ENCODE measurements at regions not wholly inside any gene's neighbourhood (a gene's known extent, or its start where the extent isn't known, plus 50 kb on each side); places are given as distances from the start of the nearest gene placed in this dataset.

DNA sequence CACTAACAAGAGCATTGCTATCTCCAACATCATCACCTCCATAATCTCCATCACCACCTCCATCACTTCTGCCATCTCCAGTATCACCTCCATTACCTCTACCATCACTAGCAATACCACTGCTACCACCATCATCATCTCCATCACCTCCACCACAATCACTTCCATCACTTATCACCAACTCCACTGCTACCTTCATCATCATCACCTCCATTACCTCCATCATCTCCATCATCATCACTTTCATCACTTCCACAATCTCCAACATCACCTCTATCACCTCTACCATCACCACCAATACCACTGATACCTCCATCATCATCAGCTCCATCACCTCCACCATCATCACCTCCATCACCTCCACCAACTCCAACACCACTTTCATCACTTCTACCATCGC lies 102.4 kb upstream of the TMEM132C start:
- no peak for DNase-seq (ENCODE audit: low read depth, low spot score)
- TF ChIP-seq, protein P1, sequence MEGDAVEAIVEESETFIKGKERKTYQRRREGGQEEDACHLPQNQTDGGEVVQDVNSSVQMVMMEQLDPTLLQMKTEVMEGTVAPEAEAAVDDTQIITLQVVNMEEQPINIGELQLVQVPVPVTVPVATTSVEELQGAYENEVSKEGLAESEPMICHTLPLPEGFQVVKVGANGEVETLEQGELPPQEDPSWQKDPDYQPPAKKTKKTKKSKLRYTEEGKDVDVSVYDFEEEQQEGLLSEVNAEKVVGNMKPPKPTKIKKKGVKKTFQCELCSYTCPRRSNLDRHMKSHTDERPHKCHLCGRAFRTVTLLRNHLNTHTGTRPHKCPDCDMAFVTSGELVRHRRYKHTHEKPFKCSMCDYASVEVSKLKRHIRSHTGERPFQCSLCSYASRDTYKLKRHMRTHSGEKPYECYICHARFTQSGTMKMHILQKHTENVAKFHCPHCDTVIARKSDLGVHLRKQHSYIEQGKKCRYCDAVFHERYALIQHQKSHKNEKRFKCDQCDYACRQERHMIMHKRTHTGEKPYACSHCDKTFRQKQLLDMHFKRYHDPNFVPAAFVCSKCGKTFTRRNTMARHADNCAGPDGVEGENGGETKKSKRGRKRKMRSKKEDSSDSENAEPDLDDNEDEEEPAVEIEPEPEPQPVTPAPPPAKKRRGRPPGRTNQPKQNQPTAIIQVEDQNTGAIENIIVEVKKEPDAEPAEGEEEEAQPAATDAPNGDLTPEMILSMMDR (IDR thresholded peaks at IDR 0.05; ENCODE audit: low read depth, low read length) = no peak
- no peak overlapping the region for H3K27ac ChIP-seq (ENCODE audit: low read depth, low read length)
- ChIA-PET POLR2A (no interaction called here), CTCF (no interaction called here)
- peaks cover 24% of the 10 kb centered on the region for H3K9me3 ChIP-seq (ENCODE audit: control insufficient read depth, insufficient read depth, low read length)
- no peak overlapping the region for H3K4me3 ChIP-seq (ENCODE audit: low read depth, low read length)
- no peaks in the 10 kb centered on the region for H3K27me3 ChIP-seq (ENCODE audit: control insufficient read depth, insufficient read depth, low read length)

DNA sequence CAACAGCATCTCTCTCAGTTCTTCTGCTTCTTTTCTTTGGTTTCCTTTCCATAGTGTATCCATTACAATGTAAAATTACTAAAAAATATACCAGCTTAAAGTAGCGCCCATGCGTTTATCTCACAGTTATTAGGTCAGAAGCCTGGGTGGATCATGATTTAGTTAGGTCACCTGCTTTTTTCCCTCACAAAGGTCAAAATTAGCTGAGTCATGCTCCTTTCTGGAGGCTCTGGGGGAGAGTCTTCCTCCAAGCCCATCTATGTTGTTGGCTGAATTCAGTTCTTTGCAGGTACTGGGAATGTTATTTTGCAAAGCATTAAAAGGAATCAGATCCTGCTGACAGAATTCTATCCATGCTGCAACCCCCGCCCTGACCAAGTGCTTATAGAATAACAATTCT lies 101.6 kb upstream of the TMEM132C start:
- POLR2A ChIA-PET = no interaction called here
- TF ChIP-seq, protein P1 (IDR thresholded peaks at IDR 0.05; ENCODE audit: low read depth, low read length) = no peak

DNA sequence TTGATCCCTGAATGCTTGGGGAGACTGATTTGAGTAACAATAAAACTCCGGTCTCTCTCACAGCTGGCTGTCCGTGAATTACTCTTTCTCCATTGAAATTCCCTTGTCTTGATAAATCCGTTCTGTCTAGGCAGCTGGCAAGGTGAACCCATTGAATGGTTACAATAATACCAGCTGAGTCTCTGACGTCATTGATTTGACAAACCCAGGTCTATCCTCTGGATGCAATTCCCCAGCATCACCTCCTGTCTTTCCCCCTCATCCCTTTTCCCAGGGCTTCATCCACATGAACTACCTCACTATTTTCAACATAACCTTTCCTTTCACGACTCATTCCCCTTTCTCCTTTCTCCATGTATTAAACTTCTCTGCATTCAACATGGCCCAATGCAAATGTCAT lies 98.7 kb upstream of the TMEM132C start:
- no peak for DNase-seq (ENCODE audit: low read depth, low spot score)
- Histone ChIP-seq H3K27ac (ENCODE audit: low read depth, low read length) (no peak overlapping the region), H3K27me3 (ENCODE audit: control insufficient read depth, insufficient read depth, low read length) (no peaks in the 10 kb centered on the region), H3K4me3 (ENCODE audit: low read depth, low read length) (no peak overlapping the region), H3K9me3 (ENCODE audit: control insufficient read depth, insufficient read depth, low read length) (peaks cover 33% of the 10 kb centered on the region)
- POLR2A ChIA-PET = no interaction called here
- TF ChIP-seq, protein P1 (IDR thresholded peaks at IDR 0.05; ENCODE audit: low read depth, low read length) = no peak
- CTCF ChIA-PET = no interaction called here

More for the DNA sequence above, 101.6 kb upstream of the TMEM132C start:
- peaks cover 25% of the 10 kb centered on the region for H3K9me3 ChIP-seq (ENCODE audit: control insufficient read depth, insufficient read depth, low read length)
- H3K4me3 ChIP-seq (ENCODE audit: low read depth, low read length) = no peak overlapping the region
- no peak for DNase-seq (ENCODE audit: low read depth, low spot score)
- no peaks in the 10 kb centered on the region for H3K27me3 ChIP-seq (ENCODE audit: control insufficient read depth, insufficient read depth, low read length)
- CTCF ChIA-PET = no interaction called here
- no peak overlapping the region for H3K27ac ChIP-seq (ENCODE audit: low read depth, low read length)

DNA sequence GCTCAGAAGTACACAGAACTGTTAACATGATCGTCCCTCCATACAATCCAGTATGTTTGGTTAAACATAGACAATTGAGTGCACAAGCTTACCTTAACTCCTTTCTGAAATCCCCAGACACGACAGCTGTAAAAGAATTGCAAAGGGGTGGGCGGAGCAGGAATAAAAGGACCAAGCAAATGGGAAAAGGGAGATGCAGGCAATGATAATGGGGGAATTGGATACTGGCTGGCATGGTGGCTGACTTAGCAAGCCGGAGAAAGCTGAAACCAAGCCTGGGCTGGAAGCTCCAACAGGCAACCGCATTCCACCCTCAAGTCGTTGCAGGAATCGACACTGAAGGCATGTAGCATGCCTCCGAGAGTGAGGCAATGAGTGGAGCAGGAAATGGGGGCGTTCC lies 96.8 kb upstream of the TMEM132C start:
- no peaks in the 10 kb centered on the region for H3K27me3 ChIP-seq (ENCODE audit: control insufficient read depth, insufficient read depth, low read length)
- ChIA-PET CTCF (no interaction called here), POLR2A (no interaction called here)

DNA sequence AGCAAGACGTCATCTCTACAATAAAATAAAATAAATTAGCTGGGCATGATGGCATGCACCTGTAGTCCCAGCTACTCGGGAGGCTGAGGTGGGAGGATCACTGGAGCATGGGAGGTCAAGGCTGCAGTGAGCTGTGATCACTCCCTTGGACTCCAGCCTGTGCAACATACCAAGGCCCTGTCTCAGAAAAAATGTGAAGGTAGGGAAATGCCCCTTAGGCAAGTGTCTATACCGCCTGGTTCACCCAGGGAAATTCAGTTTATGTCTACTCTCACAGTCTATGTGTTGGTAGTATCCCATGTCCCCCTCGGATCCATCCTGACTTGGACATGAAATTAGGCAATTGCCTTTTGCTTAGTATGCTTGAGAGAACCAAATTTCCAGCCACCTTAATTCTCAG lies 88.4 kb upstream of the TMEM132C start:
- H3K27me3 ChIP-seq (ENCODE audit: control insufficient read depth, insufficient read depth, low read length) = no peaks in the 10 kb centered on the region
- CTCF ChIA-PET = no interaction called here

More for the DNA sequence above, 96.8 kb upstream of the TMEM132C start:
- no peak overlapping the region for H3K27ac ChIP-seq (ENCODE audit: low read depth, low read length)
- TF ChIP-seq, protein P1 (IDR thresholded peaks at IDR 0.05; ENCODE audit: low read depth, low read length) = no peak
- no peak overlapping the region for H3K4me3 ChIP-seq (ENCODE audit: low read depth, low read length)
- H3K9me3 ChIP-seq (ENCODE audit: control insufficient read depth, insufficient read depth, low read length) = peaks cover 28% of the 10 kb centered on the region
- no peak for DNase-seq (ENCODE audit: low read depth, low spot score)

More for the DNA sequence above, 88.4 kb upstream of the TMEM132C start:
- POLR2A ChIA-PET = no interaction called here
- Histone ChIP-seq H3K9me3 (ENCODE audit: control insufficient read depth, insufficient read depth, low read length) (peaks cover 31% of the 10 kb centered on the region; the same call in 1 of the 2 replicates), H3K27ac (ENCODE audit: low read depth, low read length) (no peak overlapping the region), H3K4me3 (ENCODE audit: low read depth, low read length) (no peak overlapping the region)
- TF ChIP-seq, protein P1 (IDR thresholded peaks at IDR 0.05; ENCODE audit: low read depth, low read length) = no peak
- DNase-seq (ENCODE audit: low read depth, low spot score) = no peak
